ENCODE measurements at regions not wholly inside any gene's neighbourhood (a gene's known extent, or its start where the extent isn't known, plus 50 kb on each side); places are given as distances from the start of the nearest gene placed in this dataset.

DNA sequence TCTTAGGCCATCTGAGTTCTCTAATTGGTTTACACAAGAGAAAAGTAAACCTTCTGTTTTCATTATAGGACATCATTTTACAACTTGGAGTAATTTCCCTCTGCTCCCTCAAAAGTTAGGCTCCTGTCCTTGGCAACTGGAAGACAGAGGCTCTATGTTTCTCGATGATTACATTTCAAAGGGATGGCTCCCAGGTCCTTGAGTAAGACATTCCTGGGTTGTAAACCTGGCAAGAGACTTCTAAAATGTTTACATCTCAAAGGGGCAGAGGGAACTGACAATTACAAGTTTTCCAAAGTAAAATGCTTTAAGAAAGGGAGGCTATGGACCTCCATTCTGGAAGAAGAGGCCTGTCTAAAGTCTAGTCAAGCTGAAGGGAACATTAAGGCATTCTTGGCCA is 268.3 kb upstream of the REG3G start:
- TF ChIP-seq, protein P1, sequence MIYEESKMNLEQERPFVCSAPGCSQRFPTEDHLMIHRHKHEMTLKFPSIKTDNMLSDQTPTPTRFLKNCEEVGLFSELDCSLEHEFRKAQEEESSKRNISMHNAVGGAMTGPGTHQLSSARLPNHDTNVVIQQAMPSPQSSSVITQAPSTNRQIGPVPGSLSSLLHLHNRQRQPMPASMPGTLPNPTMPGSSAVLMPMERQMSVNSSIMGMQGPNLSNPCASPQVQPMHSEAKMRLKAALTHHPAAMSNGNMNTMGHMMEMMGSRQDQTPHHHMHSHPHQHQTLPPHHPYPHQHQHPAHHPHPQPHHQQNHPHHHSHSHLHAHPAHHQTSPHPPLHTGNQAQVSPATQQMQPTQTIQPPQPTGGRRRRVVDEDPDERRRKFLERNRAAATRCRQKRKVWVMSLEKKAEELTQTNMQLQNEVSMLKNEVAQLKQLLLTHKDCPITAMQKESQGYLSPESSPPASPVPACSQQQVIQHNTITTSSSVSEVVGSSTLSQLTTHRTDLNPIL (CRISPR knock-in tag; IDR thresholded peaks at IDR 0.05; ENCODE audit: low read depth): no peak
- TF ChIP-seq TSHZ2 (CRISPR knock-in tag; IDR thresholded peaks at IDR 0.05) (no peak), ARNTL (CRISPR knock-in tag; IDR thresholded peaks at IDR 0.05; ENCODE audit: borderline replicate concordance, low read depth) (no peak), PATZ1 (CRISPR knock-in tag; IDR thresholded peaks at IDR 0.05; ENCODE audit: borderline replicate concordance) (no peak), RARB (CRISPR knock-in tag; IDR thresholded peaks at IDR 0.05) (no peak), GLIS3 (CRISPR knock-in tag; IDR thresholded peaks at IDR 0.05) (no peak), ZC3H10 (CRISPR knock-in tag; IDR thresholded peaks at IDR 0.05) (no peak), ZFP30 (CRISPR knock-in tag; IDR thresholded peaks at IDR 0.05) (no peak), ZNF70 (CRISPR knock-in tag; IDR thresholded peaks at IDR 0.05) (no peak)

All from SK-N-SH treated with all-trans-retinoic acid at 6 μM for 48 hours (cell line).